ENCODE measurements at regions not wholly inside any gene's neighbourhood (a gene's known extent, or its start where the extent isn't known, plus 50 kb on each side); places are given as distances from the start of the nearest gene placed in this dataset.

DNA sequence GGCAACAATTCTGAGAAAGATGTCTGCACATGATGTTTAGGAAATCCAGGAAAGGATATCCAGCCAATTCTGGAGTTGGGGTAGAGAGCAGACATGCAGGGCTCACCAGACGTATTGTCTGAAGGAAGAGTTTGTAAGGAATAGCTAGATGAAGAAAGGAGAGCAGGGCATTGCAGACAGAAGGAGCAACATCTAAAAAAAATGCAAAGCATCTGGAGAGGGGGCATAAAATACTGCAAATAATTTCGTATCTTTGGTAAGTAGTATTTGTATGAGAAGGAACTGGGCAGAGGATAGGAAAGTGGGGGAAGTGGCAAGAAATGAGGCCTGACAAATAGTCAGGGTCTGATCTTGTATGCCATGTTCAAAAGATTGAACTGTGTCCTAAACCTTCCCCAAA lies 74.8 kb downstream of the MACIR start:
- Mint-ChIP-seq H3K9me3 (no peaks in the 10 kb centered on the region), H3K27me3 (peaks cover 0 to 7% (median 2%) of the 10 kb centered on the region in 5 donors), H3K4me3 (no peak overlapping the region), H3K36me3 (no peaks in the 10 kb centered on the region), H3K4me1 (no peaks in the 10 kb centered on the region), H3K27ac (no peak overlapping the region)
- DNase-seq (no peak), ATAC-seq (no peak)
- POLR2A ChIA-PET, result no interaction called here

GRCh38 chr5:103330875-103331274 lies 72.3 kb downstream of the MACIR start:
- DNase-seq, result no peak
- Mint-ChIP-seq H3K4me1 (no peaks in the 10 kb centered on the region), H3K27ac (no peak overlapping the region), H3K4me3 (no peak overlapping the region), H3K27me3 (peaks cover 2 to 29% (median 10%) of the 10 kb centered on the region in 5 donors), H3K9me3 (no peaks in the 10 kb centered on the region), H3K36me3 (no peaks in the 10 kb centered on the region)
- POLR2A ChIA-PET, result no interaction called here
- no peak for ATAC-seq

All from naive thymus-derived CD8-positive, alpha-beta T cell (primary cell).